ENCODE measurements at regions not wholly inside any gene's neighbourhood (a gene's known extent, or its start where the extent isn't known, plus 50 kb on each side); places are given as distances from the start of the nearest gene placed in this dataset.

DNA sequence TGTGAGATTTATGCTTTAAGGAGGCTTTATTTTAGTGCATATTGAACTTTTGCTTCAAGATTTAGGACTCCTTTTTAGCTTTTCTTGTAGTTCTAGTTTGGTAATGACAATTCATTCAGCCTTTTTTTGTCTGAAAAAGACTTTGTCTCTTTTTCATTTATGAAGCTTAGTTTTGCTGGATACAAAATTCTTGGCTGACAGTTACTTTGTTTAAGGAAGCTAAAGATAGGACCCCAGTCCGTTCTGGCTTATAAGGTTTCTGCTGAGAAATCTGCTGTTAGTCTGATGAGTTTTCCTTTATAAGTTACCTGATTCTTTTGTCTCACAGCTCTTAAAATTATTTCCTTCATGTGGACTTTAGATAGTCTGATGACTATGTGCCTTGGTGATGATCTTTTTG, 142.8 kb upstream of the B3GAT2 start:
- in situ Hi-C loops (cut with MboI; ENCODE audit: low sequenced_read_pairs in 4 of 4): no loop called here
- ATAC-seq: no peak
- no peaks in the 10 kb centered on the region for H3K9me3 ChIP-seq
- DNase-seq: no peak
- intact Hi-C loops (cut with DNase I; ENCODE audit: low total_unique reads): no loop called here
- no peak overlapping the region for H3K4me3 ChIP-seq
- no peaks in the 10 kb centered on the region for H3K36me3 ChIP-seq
- no peaks in the 10 kb centered on the region for H3K27me3 ChIP-seq
- no peak for TF ChIP-seq POLR2A (IDR thresholded peaks at IDR 0.05)
- TF ChIP-seq, protein P1, sequence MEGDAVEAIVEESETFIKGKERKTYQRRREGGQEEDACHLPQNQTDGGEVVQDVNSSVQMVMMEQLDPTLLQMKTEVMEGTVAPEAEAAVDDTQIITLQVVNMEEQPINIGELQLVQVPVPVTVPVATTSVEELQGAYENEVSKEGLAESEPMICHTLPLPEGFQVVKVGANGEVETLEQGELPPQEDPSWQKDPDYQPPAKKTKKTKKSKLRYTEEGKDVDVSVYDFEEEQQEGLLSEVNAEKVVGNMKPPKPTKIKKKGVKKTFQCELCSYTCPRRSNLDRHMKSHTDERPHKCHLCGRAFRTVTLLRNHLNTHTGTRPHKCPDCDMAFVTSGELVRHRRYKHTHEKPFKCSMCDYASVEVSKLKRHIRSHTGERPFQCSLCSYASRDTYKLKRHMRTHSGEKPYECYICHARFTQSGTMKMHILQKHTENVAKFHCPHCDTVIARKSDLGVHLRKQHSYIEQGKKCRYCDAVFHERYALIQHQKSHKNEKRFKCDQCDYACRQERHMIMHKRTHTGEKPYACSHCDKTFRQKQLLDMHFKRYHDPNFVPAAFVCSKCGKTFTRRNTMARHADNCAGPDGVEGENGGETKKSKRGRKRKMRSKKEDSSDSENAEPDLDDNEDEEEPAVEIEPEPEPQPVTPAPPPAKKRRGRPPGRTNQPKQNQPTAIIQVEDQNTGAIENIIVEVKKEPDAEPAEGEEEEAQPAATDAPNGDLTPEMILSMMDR (IDR thresholded peaks at IDR 0.05 in 4 of 5, conservative IDR thresholded peaks at IDR 0.05 in 1 of 5): no peak
- no peak overlapping the region for H3K27ac ChIP-seq
- no peaks in the 10 kb centered on the region for H3K4me1 ChIP-seq

GRCh38 chr6:71103130-71103529, 146.3 kb upstream of the B3GAT2 start:
- intact Hi-C loops (cut with DNase I; ENCODE audit: low total_unique reads) (no loop called here), in situ Hi-C loops (cut with MboI; ENCODE audit: low sequenced_read_pairs in 4 of 4) (no loop called here)
- Histone ChIP-seq H3K27ac (no peak overlapping the region), H3K9me3 (no peaks in the 10 kb centered on the region), H3K36me3 (no peaks in the 10 kb centered on the region), H3K27me3 (no peaks in the 10 kb centered on the region), H3K4me1 (peaks cover 5 to 9% of the 10 kb centered on the region in 2 donors), H3K4me3 (no peak overlapping the region)
- TF ChIP-seq, protein P1 (IDR thresholded peaks at IDR 0.05 in 4 of 5, conservative IDR thresholded peaks at IDR 0.05 in 1 of 5): no peak
- TF ChIP-seq POLR2A (IDR thresholded peaks at IDR 0.05): no peak
- ATAC-seq: no peak
- no peak for DNase-seq

GRCh38 chr6:71103641-71104040, 146.8 kb upstream of the B3GAT2 start:
- Histone ChIP-seq H3K4me3 (no peak overlapping the region), H3K9me3 (no peaks in the 10 kb centered on the region), H3K4me1 (peaks cover 10 to 15% of the 10 kb centered on the region in 2 donors), H3K36me3 (no peaks in the 10 kb centered on the region), H3K27me3 (no peaks in the 10 kb centered on the region), H3K27ac (no peak overlapping the region)
- TF ChIP-seq, protein P1 (IDR thresholded peaks at IDR 0.05 in 4 of 5, conservative IDR thresholded peaks at IDR 0.05 in 1 of 5): no peak
- TF ChIP-seq POLR2A (IDR thresholded peaks at IDR 0.05): no peak
- intact Hi-C loops (cut with DNase I; ENCODE audit: low total_unique reads) (no loop called here), in situ Hi-C loops (cut with MboI; ENCODE audit: low sequenced_read_pairs in 4 of 4) (no loop called here)
- DNase-seq (no peak), ATAC-seq (peak in 1 of 2 donors; percentile 23)

- ATAC-seq (no peak), DNase-seq (no peak)
- no peak overlapping the region for H3K27ac ChIP-seq
- intact Hi-C loops (cut with DNase I; ENCODE audit: low total_unique reads): no loop called here
- TF ChIP-seq POLR2A (IDR thresholded peaks at IDR 0.05): no peak
- TF ChIP-seq, protein P1 (IDR thresholded peaks at IDR 0.05 in 4 of 5, conservative IDR thresholded peaks at IDR 0.05 in 1 of 5): no peak
- H3K27me3 ChIP-seq: no peaks in the 10 kb centered on the region
- H3K4me1 ChIP-seq: peaks cover 12 to 15% of the 10 kb centered on the region in 2 donors
- no peak overlapping the region for H3K4me3 ChIP-seq
- H3K9me3 ChIP-seq: no peaks in the 10 kb centered on the region
- H3K36me3 ChIP-seq: no peaks in the 10 kb centered on the region
- in situ Hi-C loops (cut with MboI; ENCODE audit: low sequenced_read_pairs in 4 of 4): no loop called here
Observed at GRCh38 chr6:71106276-71106675, 149.4 kb upstream of the B3GAT2 start.

DNA sequence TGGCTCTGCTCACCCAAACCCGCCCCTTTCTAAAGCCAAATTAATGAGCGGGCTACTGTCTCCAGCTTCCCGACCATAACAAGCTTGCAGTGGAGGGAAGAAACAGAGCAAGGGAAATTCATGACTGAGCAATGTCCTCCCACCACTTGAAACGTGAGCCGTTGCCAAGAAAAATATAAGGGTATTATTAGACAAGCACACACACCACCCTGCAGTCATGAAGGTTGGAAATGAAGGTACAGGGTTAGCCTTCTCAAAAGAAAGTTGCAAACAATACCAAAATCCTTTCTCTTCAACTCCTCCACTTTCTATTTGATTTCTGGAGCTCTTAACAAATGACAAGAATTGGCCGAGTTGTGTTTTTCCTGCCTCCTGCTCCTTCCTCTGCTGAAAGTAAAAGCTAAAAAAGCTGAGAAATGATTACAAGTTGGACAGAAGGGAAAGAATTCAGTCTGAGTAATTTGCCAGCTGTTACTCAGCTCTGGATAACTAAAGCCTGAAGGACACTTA, 151.1 kb upstream of the B3GAT2 start:
- in situ Hi-C loops (cut with MboI; ENCODE audit: low sequenced_read_pairs in 4 of 4): no loop called here
- TF ChIP-seq, protein P1 (IDR thresholded peaks at IDR 0.05 in 4 of 5, conservative IDR thresholded peaks at IDR 0.05 in 1 of 5): no peak
- TF ChIP-seq POLR2A (IDR thresholded peaks at IDR 0.05): no peak
- no peaks in the 10 kb centered on the region for H3K36me3 ChIP-seq
- ATAC-seq (peak in 1 of 2 donors; percentile 33), DNase-seq (no peak)
- H3K9me3 ChIP-seq: no peaks in the 10 kb centered on the region
- peak overlapping the region; percentile 1 to 23 (median 12) for H3K4me3 ChIP-seq
- peaks cover 12 to 15% of the 10 kb centered on the region in 2 donors for H3K4me1 ChIP-seq
- peak overlapping the region in 3 of 4 donors; percentile 23 to 44 (median 43) for H3K27ac ChIP-seq
- intact Hi-C loops (cut with DNase I; ENCODE audit: low total_unique reads): no loop called here
- H3K27me3 ChIP-seq: no peaks in the 10 kb centered on the region
